HG02981 (cell line): ENCODE measurements at regions not wholly inside any gene's neighbourhood (a gene's known extent, or its start where the extent isn't known, plus 50 kb on each side); places are given as distances from the start of the nearest gene placed in this dataset.
"Not testable (repeated sequence)": the region's sequence is repeated elsewhere in the genome, so short reads cannot be mapped to it uniquely, and the experiment has no call there.

ENCODE experiments used
- ATAC-seq: cut with Tn5 transposase; IDR thresholded peaks from one replicate; pipeline ENCODE4 v1.9.1; 2021; ENCODE audit warnings: mild to moderate bottlenecking, moderate library complexity; ENCODE audit not compliant: unreplicated experiment

DNA sequence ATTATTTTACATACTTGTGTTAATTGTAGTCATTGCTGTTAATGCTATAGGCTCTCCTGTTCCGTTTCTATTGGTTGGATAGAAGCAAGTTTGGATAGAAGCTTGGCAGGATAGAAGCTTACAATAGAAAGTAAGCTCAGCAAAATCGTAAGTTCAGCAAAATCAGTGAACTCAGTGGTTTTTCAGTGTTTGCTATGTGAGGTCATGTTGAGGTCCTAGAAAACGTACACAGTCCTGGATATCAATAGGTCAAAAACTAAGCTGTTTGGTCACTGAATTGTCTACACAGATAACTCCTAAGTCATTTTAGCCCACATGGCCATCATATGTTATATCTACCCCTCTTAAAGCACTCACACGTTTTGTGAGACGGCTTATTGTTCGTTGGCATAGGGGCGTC, 299.4 kb downstream of the MAN2A1 start:
- no peak for ATAC-seq

DNA sequence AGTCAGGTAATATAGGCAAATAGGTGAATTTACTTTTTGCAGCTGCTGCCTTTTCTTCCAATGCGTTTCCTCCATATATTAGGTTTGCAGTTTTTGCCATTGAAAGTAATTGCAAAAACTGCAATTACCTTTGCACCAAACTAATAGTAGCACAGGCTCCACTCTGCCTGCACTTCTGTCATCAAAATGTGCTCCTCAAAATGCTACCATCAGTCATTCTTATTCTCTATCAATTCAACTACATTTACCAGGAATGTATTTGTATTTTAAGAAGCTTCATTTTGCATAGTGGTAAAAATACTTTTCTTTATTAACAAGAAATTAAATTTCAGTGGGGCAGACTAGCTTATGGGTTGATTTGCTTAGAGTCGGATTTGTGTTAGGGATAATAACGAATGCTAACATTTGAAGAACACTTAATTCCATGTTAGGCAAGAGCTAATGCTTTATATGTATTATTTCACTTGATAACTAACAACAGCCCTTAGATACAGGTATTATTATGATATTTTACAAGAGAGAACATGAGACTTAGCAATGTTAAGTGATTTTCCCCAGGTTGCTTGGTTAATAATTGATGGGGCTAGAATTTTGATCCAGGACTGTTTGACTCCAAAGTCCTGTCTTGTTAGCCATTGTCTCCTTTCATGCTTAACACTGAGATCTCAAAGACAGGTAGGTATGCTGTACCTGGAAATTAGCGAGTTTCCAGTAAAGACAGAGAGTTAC, 300.4 kb downstream of the MAN2A1 start:
- ATAC-seq: no peak

DNA sequence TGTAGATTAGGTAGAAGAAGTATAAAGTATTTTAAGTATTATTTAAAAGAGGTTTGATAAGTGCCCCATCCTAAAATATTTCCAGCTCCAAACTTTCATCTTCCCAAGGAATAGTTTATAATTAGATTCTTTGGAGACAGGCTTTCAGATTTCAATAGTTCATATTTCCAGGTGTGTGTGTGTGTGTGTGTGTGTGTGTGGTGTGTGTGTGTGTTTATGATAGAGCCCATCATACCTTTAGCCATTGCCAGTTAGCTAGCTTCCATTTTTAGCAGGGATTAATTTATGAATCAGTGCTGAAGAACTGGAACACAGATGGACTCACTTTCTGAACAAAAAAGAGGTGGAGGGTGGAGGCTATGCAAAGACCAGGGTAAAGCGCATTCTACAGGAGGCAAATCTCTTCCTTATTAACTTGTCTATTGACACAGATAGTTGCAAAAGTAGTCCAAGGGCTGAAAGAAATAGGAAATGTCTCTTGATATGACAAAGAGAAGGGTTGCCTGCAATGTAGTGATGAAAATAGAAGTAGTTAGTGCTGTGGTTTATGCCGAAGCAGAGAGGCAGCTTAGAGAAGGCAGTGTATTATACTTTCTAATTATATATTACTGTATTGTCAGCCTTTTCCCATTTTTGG, 301.1 kb downstream of the MAN2A1 start:
- no peak for ATAC-seq

DNA sequence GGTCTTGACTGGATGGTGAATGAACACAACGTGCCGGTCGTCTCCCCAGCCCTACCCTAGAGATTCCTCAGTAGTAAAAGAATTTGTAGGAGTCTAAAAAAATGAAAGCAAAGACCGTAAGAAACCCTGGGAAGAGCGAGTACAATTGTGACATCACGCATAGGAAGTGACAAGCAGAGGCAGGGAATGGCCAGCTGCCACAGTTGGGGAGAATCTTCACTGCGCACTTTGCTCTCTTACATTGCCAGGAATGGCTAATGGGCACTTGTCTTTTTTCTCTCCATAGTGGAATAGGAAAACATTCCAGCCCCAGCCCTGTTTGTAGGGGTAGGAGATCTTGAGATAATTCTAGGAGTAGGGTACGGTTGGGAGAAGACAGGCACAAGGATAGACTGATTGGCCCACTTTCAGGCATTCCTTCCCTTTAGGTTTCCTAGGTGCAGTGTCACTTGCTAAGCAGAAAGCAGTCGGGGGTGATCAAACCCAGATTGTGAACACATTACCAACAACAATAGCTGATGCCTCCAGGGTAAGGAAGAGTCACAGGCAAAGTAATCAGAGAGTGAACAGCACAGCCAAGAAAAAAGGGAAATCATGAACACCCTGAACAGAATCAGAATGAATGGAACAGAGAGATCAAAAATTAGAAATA, 302.7 kb downstream of the MAN2A1 start:
- ATAC-seq: no peak

DNA sequence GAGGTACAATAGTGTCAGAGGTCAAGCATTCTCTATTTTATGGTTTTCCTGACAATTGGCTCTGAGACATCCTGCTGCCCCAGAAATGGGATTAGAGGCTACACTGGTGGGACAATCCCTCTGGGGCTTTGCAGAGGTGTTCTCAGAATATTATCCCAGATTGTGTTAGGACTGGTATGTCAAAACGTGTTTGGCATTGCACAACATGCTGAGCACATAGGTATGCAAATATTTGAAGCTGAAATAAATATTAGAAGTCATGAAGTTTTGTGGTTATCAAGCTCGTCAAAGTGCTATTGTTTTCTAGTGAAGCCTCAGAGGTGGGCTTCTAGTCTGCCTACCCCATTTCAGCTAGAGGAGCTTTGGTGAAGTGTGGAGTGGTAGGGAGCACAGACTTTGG, 304.4 kb downstream of the MAN2A1 start:
- ATAC-seq: no peak

DNA sequence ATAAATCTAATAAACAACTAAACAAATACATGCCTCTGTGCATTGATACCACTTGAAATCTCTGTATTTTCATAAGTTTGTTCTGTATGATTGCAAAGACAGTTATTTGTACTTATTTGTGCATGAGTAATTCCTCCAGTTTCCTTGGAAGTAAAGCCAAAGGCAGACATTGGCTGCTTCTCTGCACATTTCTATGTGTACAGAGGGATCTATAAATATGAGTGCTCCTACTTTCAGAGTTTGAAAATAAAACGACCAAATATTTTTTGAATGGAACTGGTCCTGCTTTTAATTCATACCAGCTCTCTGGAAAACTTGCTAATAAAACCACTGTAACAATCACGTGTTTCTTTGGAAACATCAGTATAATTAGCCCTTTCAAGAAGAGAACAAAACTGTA, 306.5 kb downstream of the MAN2A1 start:
- no peak for ATAC-seq

DNA sequence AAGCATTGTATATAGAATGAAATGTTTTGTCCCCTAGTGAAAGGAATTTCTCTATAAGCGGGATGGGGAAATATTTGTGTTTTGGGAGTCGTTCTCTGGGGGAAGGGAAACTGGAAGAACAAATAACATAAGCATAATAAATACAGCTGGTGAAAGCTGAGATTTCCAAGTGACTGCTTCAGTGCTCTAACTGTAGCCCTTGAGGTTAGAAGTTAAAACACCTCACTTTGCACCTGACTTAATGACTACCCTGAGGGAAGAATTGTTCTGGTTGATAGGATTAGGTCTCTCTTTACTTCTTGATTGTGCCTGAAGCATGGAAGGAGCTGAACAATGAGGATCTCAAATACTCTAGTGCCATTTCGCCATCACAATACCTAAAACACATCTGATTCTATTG, 307.4 kb downstream of the MAN2A1 start:
- no peak for ATAC-seq

DNA sequence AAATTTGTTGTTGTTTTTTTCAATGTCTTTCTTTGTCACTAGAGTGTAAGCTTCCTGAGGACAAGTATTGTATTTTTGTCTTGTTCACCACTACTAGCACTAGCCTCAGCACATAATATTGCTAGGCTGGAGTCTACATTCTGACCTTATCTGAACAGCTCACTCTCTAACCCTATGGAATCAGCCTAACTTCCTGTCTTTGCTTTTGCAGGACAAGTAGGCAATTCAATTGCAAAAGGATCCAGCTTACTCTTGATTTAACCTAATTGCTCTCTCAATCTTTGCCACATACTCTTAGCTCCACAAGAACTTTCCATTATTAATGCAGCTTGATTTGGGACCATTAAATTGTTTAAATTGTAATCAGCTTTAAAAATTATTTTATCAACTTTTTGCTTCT, 308.5 kb downstream of the MAN2A1 start:
- ATAC-seq: no peak

DNA sequence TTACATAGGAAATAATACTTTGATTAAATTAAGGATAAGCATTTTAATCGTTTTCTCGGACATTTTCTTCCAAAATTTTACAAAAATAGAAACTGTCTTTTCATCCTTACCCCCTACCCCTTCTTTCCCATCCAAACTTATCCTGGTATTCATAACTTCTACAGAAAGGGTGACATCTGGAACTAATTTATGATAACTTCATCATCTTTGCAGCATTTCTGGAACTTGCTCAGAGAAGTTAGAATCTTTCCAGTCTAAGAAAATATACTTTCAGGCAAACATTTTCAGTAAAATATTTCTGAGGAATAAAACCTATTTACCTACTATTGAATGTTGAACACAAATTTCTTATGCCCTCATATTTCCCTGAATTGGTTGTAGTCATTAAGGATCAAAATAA, 309.0 kb downstream of the MAN2A1 start:
- no peak for ATAC-seq

DNA sequence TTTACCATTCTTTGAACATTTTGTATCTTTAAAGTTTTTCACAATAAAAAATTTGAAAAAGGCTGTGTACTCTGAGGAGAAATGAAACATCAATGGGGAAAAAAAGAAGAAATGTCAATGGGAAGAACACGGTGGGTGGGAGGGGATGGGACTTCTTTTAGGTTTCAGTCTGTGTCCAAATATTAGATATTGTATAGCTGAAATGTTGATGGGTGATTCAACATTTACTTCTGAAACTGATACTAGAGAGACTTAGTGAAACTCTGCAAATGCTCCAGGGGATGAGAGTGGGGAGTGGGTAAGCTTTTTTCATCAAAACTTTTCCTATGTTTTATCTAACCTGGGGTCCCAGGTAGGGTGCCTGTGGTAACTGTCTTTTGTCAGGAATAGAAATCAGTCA, 311.9 kb downstream of the MAN2A1 start:
- ATAC-seq: no peak

DNA sequence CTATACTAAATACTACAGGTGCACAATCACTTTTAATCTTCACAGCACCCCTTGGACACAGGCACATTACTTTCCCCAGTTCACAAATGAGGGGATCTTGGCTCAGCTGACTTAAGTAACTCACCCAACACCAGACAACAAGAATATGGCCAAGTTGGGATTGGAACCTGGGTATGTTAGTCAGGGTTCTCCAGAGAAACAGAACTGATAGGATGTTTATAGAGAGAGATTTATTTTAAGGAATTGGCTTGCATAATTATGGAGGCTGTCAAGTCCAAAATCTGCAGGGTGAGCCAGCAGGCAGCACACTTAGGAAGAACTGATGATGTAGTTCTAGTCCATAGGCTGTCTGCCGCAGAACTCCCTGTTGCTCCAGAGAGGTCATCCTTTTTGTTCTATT, 312.9 kb downstream of the MAN2A1 start:
- no peak for ATAC-seq

DNA sequence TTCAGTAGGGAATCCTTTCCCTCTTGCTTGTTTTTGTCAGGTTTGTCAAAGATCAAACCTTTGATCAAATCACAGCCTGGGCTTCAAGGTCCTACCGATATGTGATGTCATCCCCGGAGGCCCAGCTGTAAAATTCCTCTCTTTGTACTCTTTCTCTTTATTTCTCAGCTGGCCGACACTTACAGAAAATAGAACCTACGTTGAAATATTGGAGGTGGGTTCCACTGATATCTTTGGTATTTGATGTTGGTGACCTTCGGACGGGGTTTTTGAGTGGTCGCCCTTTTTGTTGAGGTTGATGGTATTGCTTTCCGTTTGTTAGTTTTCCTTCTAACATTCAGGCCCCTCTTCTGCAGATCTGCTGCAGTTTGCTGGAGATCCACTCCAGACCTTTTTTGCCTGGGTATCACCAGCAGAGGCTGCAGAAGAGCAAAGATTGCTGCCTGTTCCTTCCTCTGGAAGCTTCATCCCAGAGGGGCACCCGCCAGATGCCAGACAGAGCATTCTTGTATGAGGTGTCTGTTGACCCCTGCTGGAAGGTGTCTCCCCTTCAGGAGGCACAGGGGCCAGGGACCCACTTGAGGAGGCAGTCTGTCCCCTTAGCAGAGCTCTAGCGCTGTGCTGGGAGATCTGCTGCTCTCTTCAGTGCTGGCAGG, 316.3 kb downstream of the MAN2A1 start:
- ATAC-seq: not testable (repeated sequence)

DNA sequence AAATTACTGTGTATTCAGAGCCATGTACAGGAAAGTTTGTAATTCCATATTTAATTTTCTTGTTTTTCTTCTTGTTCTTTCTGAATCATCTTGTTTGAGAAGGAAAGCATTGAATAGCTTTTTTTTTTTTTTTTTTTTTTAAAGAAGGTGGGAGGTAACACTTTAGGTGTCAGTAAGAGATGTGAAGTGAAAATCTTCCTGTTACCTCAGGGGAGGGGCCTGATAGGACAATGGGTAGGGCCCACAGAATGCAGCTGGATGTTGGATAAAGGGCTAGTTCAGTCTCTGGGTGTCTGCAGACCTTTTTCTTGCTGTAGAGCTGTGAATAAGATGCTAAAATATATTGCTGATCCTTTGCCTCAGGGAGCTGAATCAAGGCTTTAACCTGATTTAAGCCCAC, 317.4 kb downstream of the MAN2A1 start:
- no peak for ATAC-seq

DNA sequence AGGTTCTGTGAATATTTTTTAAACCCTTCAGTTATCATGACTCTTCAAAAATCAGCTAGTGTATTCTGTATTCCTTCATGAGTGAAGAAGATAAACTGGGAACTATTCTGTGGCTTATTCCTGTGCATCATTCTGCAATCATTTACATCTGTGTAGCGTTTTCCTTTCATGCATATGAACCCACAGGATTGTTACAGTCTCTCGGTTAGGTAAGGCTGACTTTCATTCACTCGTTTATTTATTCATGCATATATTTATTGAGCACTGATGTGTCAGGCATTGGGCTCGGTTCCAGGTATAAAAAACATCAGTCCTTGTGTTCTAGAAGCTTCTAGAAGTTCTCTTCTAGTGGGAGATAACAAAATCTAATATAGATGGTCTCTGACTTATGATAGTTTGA, 318.4 kb downstream of the MAN2A1 start:
- no peak for ATAC-seq

DNA sequence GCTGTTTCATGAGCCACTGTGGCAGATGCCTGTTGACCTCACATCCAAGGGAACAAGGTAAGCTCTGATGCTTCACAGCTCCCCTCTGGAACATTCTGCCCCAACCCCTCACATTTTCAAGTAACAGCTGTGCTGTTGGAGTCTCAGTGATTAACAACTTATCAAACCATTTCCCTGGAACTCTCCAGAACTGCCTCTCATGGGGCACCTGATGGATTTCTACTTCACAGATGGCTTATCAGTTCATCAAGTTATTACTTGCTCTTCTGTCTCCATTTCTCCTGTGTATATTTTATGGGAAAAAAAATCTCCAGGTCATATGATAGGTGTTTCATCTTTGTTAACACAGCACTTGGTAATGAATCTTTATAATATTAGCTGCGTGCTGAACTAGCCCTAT, 322.4 kb downstream of the MAN2A1 start:
- no peak for ATAC-seq

DNA sequence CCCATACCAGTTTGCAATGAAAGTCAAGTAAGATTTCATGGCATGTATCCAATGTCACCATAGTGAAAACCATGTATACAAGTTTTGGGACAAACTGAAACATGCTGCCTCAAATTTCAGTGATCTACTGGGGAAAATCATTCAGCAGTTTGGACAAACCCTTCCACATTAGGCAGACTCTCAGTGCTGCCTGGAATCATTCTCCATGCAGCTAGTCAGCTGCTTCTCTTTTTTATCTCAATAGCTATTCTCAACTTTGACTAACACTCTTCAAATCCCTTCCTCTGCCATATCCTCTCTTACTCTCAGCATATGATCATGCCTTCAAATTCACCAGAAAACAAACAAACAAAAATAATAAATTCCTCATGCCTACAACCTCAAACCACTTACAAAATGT, 323.3 kb downstream of the MAN2A1 start:
- ATAC-seq: no peak

DNA sequence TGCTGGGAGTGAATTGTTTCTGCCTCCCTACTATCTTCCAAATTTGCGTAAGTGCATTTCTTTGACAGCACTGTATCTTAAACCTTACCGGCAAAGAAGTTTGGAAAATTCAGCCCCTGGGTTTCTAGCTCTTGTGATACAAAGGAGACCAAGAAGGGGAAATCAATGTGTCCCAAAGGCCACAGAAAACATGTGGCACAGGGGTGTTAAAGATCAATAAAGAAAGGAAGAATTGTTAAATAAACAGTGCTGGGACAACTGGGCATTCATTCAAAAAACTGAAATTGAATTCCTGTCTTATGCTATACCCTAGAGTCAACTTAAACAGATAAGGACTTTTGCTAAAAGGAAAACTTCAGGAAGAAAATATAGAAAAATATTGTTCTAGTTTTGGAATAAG, 328.1 kb downstream of the MAN2A1 start:
- ATAC-seq: no peak

DNA sequence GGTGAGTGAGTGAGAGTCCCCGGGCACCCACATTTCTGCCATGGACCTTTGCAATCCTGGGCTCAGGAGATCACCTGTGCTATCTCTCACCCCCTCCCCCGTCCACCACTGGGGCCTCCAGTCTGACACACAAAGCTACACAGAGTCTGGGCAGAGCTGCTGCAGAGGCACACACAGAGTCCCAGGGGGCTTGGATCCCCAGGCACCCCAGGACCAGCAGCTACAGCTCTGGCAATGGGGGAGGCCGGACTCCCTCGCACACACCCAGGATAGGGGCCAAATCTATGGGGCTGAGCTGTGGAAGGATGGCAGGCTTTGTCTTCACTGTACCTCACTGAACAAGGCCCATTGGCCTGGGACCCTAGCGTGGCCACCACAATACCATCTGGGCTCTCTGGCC, 328.8 kb downstream of the MAN2A1 start:
- no peak for ATAC-seq

DNA sequence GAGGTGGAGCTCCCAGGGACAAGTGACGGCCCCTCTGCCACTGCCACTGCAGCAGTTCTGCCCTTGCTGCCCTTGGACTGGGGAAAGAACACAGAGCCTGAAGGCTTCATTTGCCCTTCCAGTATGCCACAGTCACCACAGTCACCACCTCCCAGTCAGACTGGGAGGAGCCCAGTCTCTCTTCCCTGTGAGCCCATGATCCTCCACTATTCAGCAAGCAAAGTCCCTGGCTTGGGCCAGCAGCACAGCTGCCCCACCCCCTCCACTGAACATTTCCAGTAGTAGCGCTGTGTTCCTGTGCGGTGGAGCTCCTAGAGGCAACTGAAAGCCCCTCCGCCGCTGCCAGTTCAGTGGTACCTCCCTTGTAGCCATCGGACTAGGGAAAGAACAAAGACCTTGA, 329.4 kb downstream of the MAN2A1 start:
- ATAC-seq: no peak

DNA sequence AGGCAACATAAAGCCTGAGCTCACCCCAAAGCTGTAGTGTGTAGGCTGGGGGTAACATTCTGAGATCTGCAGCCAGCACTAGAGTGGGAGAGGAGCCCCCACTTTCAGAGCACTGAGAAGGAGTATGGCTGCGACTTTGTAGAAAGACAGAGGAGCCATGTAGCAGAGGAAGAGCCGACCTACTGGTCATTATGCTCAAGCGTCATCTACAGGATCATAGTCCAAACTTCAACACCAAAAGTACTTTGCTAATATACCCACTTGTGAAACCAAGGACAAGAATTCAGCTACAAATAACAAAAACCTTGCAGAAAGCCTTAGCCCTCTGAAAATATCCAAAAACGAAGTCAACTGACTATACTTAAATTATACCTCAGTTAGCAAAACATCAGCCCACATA, 330.1 kb downstream of the MAN2A1 start:
- no peak for ATAC-seq

DNA sequence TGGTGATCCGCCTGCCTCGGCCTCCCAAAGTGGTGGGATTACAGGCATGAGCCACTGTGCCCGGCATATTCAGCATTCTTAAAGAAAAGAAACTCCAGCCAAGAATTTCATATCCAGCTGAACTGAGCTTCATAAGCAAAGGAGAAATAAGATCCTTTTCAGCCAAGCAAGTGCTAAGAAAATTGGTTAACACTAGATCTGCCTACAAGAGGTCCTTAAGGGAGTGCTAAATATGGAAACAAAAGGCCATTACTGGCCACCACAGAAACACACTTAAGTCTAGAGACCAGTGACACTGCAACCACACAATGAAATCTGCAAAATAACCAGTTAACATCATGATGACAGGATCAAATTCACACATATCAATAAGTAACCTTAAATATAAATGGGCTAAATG, 331.5 kb downstream of the MAN2A1 start:
- no peak for ATAC-seq

DNA sequence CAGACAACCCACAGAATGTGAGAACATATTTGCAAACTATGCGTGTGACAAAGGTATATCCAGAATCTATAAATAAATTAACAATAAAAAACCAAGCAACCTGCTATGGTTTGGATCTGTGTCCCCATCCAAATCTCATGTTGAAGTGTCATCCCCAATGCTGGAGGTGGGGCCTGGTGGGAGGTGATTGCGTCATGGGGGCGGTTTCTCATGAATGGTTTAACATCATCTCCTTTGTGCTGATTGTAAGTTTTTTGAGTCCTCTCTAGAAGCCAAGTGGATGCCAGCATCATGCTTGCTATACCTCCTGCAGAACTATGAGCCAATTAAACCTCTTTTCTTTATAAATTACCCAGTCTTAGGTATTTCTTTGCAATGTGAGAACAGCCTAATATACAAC, 335.4 kb downstream of the MAN2A1 start:
- no peak for ATAC-seq
